ENCODE measurements at regions not wholly inside any gene's neighbourhood (a gene's known extent, or its start where the extent isn't known, plus 50 kb on each side); places are given as distances from the start of the nearest gene placed in this dataset.

- WGBS = 82% methylated on average over 2 of the region's 2 CpGs
- intact Hi-C loops (cut with DNase I) = no loop called here
- no peaks in the 10 kb centered on the region for H3K4me1 ChIP-seq (ENCODE audit: control insufficient read depth, insufficient read depth, low read length)
- DNase-seq = no peak
- no peak overlapping the region for H3K27ac ChIP-seq (ENCODE audit: low read length)
- no peak overlapping the region for H3K4me3 ChIP-seq (ENCODE audit: low read length)
- H3K9me3 ChIP-seq (ENCODE audit: control insufficient read depth, low read length) = no peaks in the 10 kb centered on the region
- H3K27me3 ChIP-seq (ENCODE audit: control insufficient read depth, insufficient read depth) = no peaks in the 10 kb centered on the region
- no peak for ATAC-seq
These were observed 834.4 kb upstream of the NRXN1 start for GRCh38 chr2:51866361-51866760.

- DNase-seq = no peak
- Histone ChIP-seq H3K4me1 (ENCODE audit: control insufficient read depth, insufficient read depth, low read length) (no peaks in the 10 kb centered on the region), H3K27ac (ENCODE audit: low read length) (no peak overlapping the region), H3K4me3 (ENCODE audit: low read length) (no peak overlapping the region), H3K9me3 (ENCODE audit: control insufficient read depth, low read length) (no peaks in the 10 kb centered on the region), H3K27me3 (ENCODE audit: control insufficient read depth, insufficient read depth) (no peaks in the 10 kb centered on the region)
- intact Hi-C loops (cut with DNase I) = no loop called here
- no peak for ATAC-seq
- WGBS = 73% methylated on average over 1 of the region's 1 CpG
These were observed 827.3 kb upstream of the NRXN1 start for GRCh38 chr2:51859260-51859659.

GRCh38 chr2:51855683-51856082 is 823.8 kb upstream of the NRXN1 start:
- no peaks in the 10 kb centered on the region for H3K9me3 ChIP-seq (ENCODE audit: control insufficient read depth, low read length)
- WGBS = 79% methylated on average over 1 of the region's 1 CpG
- H3K27me3 ChIP-seq (ENCODE audit: control insufficient read depth, insufficient read depth) = no peaks in the 10 kb centered on the region
- no peak overlapping the region for H3K27ac ChIP-seq (ENCODE audit: low read length)
- intact Hi-C loops (cut with DNase I) = no loop called here
- DNase-seq (no peak), ATAC-seq (no peak)
- no peaks in the 10 kb centered on the region for H3K4me1 ChIP-seq (ENCODE audit: control insufficient read depth, insufficient read depth, low read length)
- no peak overlapping the region for H3K4me3 ChIP-seq (ENCODE audit: low read length)

GRCh38 chr2:51846796-51847195 is 814.9 kb upstream of the NRXN1 start:
- DNase-seq = no peak
- H3K27ac ChIP-seq (ENCODE audit: low read length) = no peak overlapping the region
- no peaks in the 10 kb centered on the region for H3K9me3 ChIP-seq (ENCODE audit: control insufficient read depth, low read length)
- intact Hi-C loops (cut with DNase I) = no loop called here
- no peak for ATAC-seq
- H3K4me1 ChIP-seq (ENCODE audit: control insufficient read depth, insufficient read depth, low read length) = no peaks in the 10 kb centered on the region
- H3K4me3 ChIP-seq (ENCODE audit: low read length) = no peak overlapping the region
- no peaks in the 10 kb centered on the region for H3K27me3 ChIP-seq (ENCODE audit: control insufficient read depth, insufficient read depth)

DNA sequence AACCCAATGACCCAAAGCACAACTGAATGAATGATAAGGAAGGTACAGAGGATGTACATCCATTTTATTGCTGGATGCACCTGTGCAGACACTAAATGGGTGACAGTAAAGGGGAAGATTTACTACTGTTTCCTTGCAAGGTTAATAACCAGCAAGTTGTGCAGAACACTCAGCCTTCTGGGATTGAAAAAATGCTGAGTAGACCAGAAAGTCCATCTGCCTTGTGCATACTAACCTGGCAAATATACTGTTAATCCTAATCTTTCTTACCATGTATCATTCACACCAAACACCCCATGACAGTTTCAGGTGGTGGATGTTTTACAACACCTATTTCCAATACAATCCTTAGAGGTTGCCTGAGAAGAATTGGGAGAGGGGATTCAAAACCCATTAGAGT is 814.1 kb upstream of the NRXN1 start:
- H3K9me3 ChIP-seq (ENCODE audit: control insufficient read depth, low read length) = no peaks in the 10 kb centered on the region
- intact Hi-C loops (cut with DNase I) = no loop called here
- no peaks in the 10 kb centered on the region for H3K27me3 ChIP-seq (ENCODE audit: control insufficient read depth, insufficient read depth)
- H3K27ac ChIP-seq (ENCODE audit: low read length) = no peak overlapping the region
- ATAC-seq (no peak), DNase-seq (no peak)
- no peaks in the 10 kb centered on the region for H3K4me1 ChIP-seq (ENCODE audit: control insufficient read depth, insufficient read depth, low read length)
- H3K4me3 ChIP-seq (ENCODE audit: low read length) = no peak overlapping the region

- intact Hi-C loops (cut with DNase I) = no loop called here
- DNase-seq (no peak), ATAC-seq (no peak)
- Histone ChIP-seq H3K27me3 (ENCODE audit: control insufficient read depth, insufficient read depth) (no peaks in the 10 kb centered on the region), H3K4me1 (ENCODE audit: control insufficient read depth, insufficient read depth, low read length) (no peaks in the 10 kb centered on the region), H3K9me3 (ENCODE audit: control insufficient read depth, low read length) (no peaks in the 10 kb centered on the region), H3K4me3 (ENCODE audit: low read length) (no peak overlapping the region), H3K27ac (ENCODE audit: low read length) (no peak overlapping the region)
- 73% methylated on average over 3 of the region's 3 CpGs for WGBS
These were observed 812.7 kb upstream of the NRXN1 start for GRCh38 chr2:51844596-51844995.

DNA sequence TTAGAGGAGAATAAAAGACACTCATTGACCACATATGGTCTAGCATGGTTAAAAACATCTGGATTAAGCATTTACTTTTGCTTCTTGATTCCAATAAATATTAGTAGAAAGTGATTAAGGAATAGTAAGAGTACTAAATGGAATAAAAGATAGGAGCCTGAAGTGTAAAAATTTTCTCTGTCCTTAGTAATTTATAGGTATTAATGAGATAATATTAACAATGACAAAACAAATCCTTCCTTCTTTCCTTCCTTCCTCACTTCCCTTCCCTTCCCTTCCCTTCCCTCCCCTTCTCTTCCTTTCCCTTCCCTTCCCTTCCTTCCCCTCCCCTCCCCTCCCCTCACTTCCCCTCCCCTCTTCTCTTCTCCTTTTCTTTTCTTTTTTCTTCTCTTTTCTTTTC is 797.5 kb upstream of the NRXN1 start:
- Histone ChIP-seq H3K4me1 (ENCODE audit: control insufficient read depth, insufficient read depth, low read length) (no peaks in the 10 kb centered on the region), H3K27me3 (ENCODE audit: control insufficient read depth, insufficient read depth) (no peaks in the 10 kb centered on the region), H3K27ac (ENCODE audit: low read length) (no peak overlapping the region), H3K4me3 (ENCODE audit: low read length) (no peak overlapping the region), H3K9me3 (ENCODE audit: control insufficient read depth, low read length) (no peaks in the 10 kb centered on the region)
- intact Hi-C loops (cut with DNase I) = no loop called here
- ATAC-seq (no peak), DNase-seq (no peak)

DNA sequence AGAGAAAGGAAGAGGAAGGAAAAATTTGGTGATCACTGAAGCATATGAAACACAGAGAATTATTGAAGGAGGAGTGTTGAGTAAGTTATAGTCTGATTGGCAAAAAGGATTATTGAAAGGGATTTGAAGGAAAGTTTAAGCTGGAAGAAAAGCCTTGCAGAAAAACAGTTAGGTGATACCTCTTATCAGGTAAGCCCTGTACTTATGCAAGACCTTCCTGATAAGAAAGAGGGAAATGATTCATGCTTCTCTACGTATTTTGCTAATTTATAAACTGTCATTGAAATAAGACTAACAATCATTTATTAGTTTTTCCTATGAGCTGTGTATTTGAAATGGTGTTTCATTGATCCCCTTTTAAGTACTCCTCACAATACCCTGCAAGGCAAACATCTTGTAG is 793.9 kb upstream of the NRXN1 start:
- no peak overlapping the region for H3K4me3 ChIP-seq (ENCODE audit: low read length)
- no peaks in the 10 kb centered on the region for H3K4me1 ChIP-seq (ENCODE audit: control insufficient read depth, insufficient read depth, low read length)
- DNase-seq (no peak), ATAC-seq (no peak)
- intact Hi-C loops (cut with DNase I) = no loop called here
- no peaks in the 10 kb centered on the region for H3K27me3 ChIP-seq (ENCODE audit: control insufficient read depth, insufficient read depth)
- WGBS = 42% methylated on average over 1 of the region's 1 CpG
- no peak overlapping the region for H3K27ac ChIP-seq (ENCODE audit: low read length)
- no peaks in the 10 kb centered on the region for H3K9me3 ChIP-seq (ENCODE audit: control insufficient read depth, low read length)

- ATAC-seq = no peak
- DNase-seq = no peak
These were observed 781.3 kb upstream of the NRXN1 start for GRCh38 chr2:51813247-51813646.

GRCh38 chr2:51812138-51812866 is 780.4 kb upstream of the NRXN1 start:
- intact Hi-C loops (cut with DNase I) = no loop called here
- no peaks in the 10 kb centered on the region for H3K27me3 ChIP-seq (ENCODE audit: control insufficient read depth, insufficient read depth)
- no peak overlapping the region for H3K27ac ChIP-seq (ENCODE audit: low read length)
- H3K9me3 ChIP-seq (ENCODE audit: control insufficient read depth, low read length) = no peaks in the 10 kb centered on the region
- no peak for ATAC-seq
- 74% methylated on average over 9 of the region's 9 CpGs for WGBS
- no peak overlapping the region for H3K4me3 ChIP-seq (ENCODE audit: low read length)
- DNase-seq = no peak
- H3K4me1 ChIP-seq (ENCODE audit: control insufficient read depth, insufficient read depth, low read length) = no peaks in the 10 kb centered on the region

More at GRCh38 chr2:51813247-51813646, 781.3 kb upstream of the NRXN1 start:
- intact Hi-C loops (cut with DNase I) = no loop called here
- no peaks in the 10 kb centered on the region for H3K9me3 ChIP-seq (ENCODE audit: control insufficient read depth, low read length)
- no peak overlapping the region for H3K27ac ChIP-seq (ENCODE audit: low read length)
- H3K27me3 ChIP-seq (ENCODE audit: control insufficient read depth, insufficient read depth) = no peaks in the 10 kb centered on the region
- no peaks in the 10 kb centered on the region for H3K4me1 ChIP-seq (ENCODE audit: control insufficient read depth, insufficient read depth, low read length)
- no peak overlapping the region for H3K4me3 ChIP-seq (ENCODE audit: low read length)

DNA sequence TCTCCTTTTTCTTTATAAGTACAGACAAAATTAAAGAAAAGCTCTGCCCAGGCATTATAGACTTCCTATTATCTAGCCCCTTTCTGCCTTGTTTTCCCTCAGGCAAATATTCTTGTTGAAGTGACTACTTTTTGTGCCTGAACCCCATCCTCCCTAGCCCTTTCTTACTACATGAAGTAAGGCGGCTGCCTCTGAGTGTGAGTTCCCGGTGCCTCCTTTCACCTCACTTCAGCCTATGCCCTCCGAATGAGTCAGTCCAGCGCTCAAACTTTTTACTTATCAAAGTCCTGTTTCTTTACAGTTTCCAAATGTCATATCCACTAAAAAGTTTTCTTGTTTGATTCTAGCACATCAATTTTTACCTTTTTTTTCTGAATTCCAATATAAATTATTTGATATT is 778.3 kb upstream of the NRXN1 start:
- intact Hi-C loops (cut with DNase I) = no loop called here
- 91% methylated on average over 4 of the region's 4 CpGs for WGBS
- Histone ChIP-seq H3K27ac (ENCODE audit: low read length) (no peak overlapping the region), H3K4me3 (ENCODE audit: low read length) (no peak overlapping the region), H3K9me3 (ENCODE audit: control insufficient read depth, low read length) (no peaks in the 10 kb centered on the region), H3K27me3 (ENCODE audit: control insufficient read depth, insufficient read depth) (no peaks in the 10 kb centered on the region), H3K4me1 (ENCODE audit: control insufficient read depth, insufficient read depth, low read length) (no peaks in the 10 kb centered on the region)
- DNase-seq (no peak), ATAC-seq (no peak)

DNA sequence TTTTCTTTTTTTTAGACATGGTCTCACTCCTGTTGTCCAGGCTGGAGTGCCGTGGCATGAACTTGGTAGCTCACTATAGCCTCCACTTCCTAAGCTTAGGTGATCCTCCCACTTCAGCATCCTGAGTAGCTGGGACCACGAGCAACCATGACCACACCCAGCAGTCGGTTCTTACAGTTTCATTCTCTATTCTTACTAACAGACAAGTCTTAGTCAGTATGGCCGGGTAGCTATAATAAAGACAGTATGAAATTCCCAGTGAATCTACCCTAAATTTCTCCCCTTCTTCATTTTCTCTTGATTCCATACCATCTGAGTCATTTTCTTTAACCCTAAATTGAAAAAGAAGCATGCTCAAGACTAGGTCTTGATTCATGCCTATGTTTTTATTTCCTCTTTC is 775.3 kb upstream of the NRXN1 start:
- DNase-seq (no peak), ATAC-seq (no peak)
- intact Hi-C loops (cut with DNase I) = no loop called here
- Histone ChIP-seq H3K4me3 (ENCODE audit: low read length) (no peak overlapping the region), H3K27me3 (ENCODE audit: control insufficient read depth, insufficient read depth) (no peaks in the 10 kb centered on the region), H3K9me3 (ENCODE audit: control insufficient read depth, low read length) (no peaks in the 10 kb centered on the region), H3K4me1 (ENCODE audit: control insufficient read depth, insufficient read depth, low read length) (no peaks in the 10 kb centered on the region), H3K27ac (ENCODE audit: low read length) (no peak overlapping the region)
- 82% methylated on average over 4 of the region's 4 CpGs for WGBS
